ENCODE measurements at regions not wholly inside any gene's neighbourhood (a gene's known extent, or its start where the extent isn't known, plus 50 kb on each side); places are given as distances from the start of the nearest gene placed in this dataset.
"Not testable (repeated sequence)": the region's sequence is repeated elsewhere in the genome, so short reads cannot be mapped to it uniquely, and the experiment has no call there.

DNA sequence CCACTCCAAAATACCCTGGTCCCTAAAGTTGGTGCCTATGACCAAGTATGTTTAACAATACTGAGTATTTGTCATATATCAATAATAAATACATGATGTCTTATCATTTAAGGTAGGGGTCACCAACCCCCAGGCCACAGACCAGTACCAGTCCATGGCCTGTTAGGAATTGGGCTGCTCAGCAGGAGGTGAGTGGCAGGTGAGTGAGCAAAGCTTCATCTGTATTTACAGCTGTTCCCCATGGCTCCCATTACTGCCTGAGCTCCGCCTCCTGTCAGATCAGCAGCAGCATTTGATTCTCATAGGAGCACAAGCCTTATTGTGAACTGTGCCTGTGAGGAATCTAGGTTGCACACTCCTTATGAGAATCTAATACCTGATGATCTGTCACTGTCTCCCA, 126.2 kb downstream of the HNRNPD start:
- DNase-seq (ENCODE audit: low spot score) = no peak

DNA sequence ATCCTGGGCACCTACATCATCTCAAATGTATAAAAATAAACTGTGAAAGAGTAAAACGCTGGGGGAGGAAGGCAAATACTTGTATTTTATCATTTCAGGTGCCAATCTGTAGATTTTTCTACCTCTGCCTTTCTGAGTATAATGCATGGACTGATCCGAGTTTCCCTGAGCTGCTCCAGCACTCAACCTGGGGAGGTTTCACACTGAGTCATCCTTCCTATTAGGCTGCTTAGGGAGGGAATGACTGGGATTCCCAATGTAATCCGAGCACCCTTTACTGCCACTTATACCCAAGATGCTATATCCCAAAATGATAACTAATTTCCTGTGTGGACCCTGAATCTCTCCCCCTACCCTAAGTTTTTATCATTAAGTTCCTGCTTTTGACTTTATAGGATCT, 126.6 kb downstream of the HNRNPD start:
- no peak for DNase-seq (ENCODE audit: low spot score)

DNA sequence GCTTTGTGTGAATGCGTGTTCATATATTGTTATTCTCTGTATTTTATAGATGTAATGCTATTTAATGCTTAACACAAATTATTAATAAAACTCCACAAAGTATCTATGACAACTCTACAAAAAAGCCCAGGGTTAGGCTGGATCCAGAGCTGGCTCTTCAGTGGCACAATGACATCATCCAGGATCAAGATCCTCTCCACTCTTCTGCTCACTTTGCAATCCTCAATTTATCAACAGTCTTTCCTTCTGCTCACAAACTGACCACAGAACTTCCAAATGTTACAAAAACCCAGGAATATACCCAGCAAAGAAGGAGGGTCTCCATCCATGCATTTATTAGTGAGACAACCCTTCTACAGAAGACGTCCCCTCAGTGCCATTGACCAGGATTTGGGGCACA, 132.3 kb downstream of the HNRNPD start:
- DNase-seq (ENCODE audit: low spot score) = no peak

DNA sequence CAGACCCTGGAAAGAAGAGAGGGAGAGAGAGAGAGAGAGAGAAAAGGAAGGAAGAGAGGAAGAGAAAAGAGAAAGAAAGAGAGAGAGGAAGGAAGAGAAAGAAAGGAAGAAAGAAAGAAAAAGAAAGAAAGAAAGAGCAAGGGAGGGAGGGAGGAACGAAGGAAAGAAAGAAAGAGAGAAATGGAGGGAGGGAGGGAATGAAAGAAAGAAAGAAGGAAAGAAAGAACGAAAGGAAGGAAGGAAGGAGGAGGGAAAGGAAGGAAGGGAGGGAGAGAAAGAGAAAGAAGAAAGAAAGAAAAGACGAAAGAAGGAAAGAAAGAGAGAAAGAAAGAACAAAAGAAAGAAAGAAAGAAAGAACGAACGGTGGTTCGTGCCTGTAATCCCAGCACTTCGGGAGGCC, 133.4 kb downstream of the HNRNPD start:
- DNase-seq (ENCODE audit: low spot score) = no peak

DNA sequence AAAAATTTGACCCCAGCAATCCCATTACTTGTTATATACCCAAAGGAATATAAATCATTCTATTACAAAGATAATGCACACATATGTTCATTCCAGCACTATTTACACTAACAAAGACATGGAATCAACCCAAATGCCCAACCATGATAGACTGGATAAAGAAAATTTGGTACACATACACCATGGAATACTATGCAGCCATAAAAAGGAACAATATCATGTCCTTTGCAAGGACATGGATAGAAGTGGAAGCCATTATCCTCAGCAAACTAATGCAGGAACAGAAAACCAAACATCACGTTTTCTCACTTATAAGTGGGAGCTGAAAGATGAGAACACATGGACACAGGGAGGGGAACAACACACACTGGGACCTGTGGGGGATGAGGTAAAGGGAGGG, 136.6 kb downstream of the HNRNPD start:
- not testable (repeated sequence) for DNase-seq (ENCODE audit: low spot score)

DNA sequence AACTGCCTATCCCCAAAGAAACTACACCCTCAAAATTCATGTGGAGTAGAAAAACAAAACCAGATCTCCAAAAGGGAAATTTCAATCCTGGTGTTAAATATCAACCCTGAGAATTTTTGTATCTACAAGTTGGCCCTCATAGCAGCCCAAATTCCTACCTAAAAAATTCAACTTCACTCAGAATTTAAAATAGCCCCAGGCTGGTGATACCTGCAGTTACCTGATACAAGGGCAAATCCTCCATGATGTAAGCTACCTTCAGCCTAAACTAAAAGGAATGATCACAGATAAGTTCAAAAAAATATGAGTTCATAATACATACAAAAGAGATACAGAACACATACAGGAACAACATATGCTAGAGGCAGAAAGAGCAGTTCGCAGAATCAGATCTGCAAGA, 138.4 kb downstream of the HNRNPD start:
- DNase-seq (ENCODE audit: low spot score) = no peak

DNA sequence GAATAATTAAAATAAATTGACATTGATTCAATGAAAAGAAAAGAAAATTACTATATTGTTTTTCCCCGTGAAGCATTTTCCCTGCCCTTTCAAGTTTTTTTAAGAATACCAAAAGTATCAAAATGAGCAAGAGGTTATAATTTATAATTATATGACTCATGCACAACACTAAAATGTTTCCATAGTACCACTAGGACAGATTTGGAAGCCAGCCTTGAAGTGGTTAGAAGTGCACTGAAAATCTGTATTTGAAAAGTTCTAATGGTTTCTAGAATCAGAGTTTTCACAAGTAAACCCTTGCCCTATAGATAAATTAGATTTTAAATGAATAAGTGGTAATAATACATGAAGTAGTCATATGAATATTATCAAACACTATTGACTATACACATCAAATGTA, 140.9 kb downstream of the HNRNPD start:
- DNase-seq (ENCODE audit: low spot score) = no peak

DNA sequence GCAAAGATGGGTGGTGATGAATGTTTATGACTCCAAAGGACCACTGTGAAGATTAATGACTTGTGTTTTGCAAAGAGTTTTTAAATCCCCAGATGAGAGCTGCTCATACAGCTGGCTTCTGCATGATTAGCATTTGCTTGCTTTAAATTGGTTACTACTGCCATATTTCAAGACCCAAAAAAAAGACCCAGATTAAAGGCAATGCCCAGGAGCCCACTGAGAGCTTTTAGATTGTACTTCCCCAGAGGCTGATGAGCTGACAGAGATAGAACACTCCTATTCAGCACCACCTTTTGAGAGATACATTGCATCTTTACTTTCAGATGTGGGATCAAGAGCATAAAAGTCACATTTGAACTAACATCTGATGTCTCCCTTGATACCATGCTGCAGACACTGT, 142.0 kb downstream of the HNRNPD start:
- no peak for DNase-seq (ENCODE audit: low spot score)

DNA sequence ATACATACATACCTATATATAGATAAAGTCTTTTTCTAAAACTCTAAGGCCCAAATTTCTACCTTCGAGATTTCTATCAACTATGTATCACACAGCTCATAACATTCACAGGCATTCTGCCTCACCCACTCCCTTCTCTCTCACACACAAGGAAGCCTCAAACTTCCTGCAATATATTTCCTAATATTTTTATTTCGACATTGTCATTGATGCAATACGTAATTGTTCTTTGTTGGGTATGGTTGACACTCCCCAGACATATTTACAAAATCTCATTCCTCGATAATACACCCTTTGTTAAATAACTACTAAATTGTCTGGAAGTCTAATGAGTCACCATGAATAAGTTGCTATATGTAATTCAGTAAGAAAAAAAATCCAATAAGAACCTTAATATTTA, 143.5 kb downstream of the HNRNPD start:
- DNase-seq (ENCODE audit: low spot score) = no peak

DNA sequence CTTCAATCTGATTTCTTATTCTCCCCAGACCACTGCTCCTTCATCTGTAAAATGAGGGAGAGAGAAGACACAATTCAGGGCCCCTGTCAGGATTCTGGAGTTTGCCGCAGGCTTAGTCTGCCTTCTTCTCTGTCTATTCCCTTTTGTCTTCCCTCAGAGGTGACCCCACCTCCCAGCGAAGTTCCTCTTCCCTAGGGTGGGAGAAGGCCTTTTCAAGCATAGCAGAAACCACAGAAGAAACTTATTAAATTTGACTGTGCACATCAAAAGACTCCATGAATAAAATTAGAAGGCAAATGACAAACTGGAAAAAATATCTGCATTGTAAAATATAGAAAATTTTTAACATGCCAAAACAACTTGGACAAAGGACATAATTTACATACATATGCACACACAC, 148.8 kb downstream of the HNRNPD start:
- DNase-seq (ENCODE audit: low spot score) = no peak

DNA sequence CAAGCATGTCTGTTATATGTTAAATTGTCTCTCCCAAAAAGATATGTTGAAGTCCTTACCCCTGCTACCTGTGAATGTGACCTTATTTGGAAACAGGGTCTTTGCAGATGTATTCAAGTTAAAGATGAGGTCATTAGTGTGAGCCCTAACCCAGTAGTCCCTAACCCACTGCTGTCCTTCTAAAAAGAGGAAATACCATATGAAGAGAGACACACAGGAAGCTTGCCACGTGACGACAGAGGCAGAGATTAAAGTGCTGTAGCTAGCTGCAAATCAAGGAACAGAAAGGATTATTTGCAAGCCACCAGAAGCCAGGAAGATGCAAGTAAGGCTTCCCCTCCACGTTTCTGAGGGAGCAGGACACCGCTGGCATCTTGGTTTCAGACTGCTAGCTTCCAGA, 150.1 kb downstream of the HNRNPD start:
- peak; percentile 80 for DNase-seq (ENCODE audit: low spot score)

DNA sequence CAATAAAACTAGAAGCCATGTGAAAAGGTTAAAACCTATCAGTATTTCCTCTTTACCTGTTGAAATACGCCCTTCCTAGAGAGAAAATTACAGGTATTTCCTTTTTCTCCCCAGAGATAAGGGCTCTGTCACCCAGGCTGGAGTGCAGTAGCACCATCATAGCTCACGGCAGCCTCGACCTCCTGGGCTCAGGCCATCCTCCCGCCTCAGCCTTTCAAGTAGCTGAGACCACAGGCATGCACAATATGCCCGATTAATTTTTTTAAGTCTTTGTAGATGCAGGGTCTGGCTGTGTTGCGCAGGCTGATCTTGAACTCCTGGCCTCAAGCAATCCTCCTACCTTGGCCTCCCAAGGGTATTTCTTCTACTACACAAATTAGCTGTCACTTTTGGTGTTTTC, 154.4 kb downstream of the HNRNPD start:
- no peak for DNase-seq (ENCODE audit: low spot score)

DNA sequence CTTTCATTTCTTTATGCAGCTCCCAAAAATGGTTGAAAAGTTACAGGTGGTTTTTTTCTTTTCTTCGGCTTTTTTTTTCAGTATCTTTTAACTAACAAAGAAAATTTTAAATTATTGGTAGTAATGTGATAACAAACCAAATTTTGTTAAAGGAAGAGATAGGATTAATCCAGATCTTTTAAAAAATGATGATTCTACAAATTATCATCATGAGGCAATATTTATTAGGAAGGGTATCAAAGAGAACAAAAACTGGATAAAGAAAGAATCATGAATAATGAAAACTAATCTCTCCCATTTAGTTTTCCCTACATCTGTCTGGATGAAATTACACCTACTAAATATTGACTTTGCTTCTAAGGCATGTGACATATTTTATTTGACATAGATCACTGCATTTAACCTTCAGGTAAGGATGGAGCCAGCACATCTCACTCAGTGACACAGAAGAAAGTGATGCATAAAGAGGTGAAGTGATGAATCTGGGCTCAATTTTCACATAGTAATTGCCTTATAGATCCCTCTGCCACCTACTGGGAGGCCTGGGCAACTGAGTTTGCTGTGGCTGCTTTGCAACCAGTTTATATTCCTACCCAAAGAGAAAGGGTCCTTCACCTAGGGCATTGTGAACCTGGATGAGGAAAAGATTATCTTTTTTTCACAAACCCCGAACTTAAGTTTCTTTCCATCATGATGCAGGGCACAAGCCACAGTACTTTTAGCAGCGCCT, 155.6 kb downstream of the HNRNPD start:
- peak; percentile 12 for DNase-seq (ENCODE audit: low spot score)

DNA sequence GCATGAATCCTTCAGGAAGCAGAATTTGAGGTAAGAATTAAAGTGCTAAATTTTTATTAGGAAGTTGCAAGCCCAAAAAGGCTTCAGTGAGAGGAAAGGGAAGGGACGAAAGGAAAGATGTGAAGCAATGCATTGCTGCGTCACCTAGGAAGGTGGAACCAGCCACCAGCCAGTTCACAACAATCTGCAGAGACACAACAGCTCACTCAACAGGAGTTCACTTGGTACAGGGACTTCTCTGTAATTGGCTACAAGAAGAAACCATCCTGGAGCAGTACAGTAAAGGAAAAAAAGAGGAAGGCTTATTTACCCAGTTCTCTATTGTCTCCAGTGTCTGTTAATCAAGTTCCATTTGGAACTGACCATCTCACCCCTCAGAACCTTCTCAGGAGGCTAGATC, 157.6 kb downstream of the HNRNPD start:
- no peak for DNase-seq (ENCODE audit: low spot score)

DNA sequence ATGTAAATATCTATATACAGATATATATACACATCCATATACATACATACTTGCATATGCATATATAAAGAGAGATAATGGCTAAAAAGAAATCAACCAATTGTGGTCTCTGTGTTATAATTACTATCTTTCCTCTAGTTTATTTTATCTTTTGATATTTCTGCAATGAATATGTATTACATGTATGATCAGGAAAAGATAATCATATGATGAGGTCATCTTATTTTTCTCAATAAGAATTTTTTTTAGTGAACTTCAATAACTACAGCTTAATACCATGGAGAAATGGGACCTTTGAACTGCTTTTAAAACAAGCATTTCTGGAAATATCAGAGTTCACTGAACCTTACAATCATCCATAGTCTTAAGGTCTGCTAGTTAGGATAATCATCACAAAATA, 158.0 kb downstream of the HNRNPD start:
- DNase-seq (ENCODE audit: low spot score) = no peak

DNA sequence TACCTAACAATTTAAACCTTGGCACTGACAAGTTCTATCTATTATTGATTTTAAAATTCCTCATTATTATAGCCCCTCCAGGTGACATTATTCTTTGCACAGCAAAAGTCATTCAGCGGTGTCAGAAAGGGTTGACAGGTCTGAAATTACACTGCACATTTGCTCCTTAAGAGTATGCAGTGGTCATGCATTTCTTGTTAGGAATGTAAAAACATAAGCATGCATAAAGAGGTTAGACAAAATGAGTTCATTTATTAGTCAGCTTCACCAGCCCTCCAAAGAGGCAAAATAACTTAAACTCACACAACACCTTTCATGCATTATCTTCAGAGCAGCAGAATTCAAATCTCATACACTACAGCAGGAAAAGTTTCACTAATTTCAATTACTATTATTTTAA, 158.8 kb downstream of the HNRNPD start:
- no peak for DNase-seq (ENCODE audit: low spot score)

DNA sequence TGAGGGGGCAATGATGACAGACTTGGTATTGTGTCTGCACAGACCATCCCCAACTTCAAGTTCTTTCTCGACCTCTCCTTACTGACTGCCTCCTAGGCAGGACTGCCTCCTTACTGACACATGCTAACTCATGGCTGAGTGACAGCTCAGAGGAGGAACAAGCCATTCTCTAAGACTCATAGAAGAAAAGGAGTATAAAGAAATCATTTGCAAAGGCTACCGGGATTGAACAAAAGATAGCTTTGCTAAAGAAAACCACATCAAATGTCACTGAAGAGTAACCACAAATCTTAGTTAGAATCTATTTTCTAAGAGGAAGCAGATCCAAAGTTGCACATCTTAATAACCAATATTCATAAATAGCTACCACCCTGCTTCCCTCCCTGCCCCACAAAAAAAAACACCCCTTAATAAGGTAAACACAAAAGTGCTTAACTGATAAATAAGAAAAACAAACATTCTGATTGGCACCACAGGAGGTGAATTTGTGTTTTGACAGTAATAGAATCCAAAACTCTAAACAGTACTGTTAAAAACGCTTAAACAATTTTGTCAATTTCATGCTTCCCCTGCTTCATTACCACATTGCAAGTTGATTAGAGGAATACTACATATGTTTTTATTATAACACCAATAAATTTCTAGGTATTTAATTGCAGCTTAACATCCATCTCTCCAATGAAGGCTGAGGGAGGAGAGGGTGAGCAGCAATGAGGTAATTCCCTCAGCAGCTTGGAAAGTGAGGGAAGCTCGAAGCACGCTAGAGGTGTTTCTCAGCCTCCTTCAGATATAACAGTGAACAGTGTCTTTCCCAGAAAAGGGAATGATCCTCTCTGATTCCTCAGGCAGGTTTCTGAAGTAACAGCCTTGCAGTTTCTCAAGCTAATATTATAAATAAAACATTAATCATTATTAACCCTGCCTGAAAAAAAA, 160.0 kb downstream of the HNRNPD start:
- DNase-seq (ENCODE audit: low spot score) = no peak

DNA sequence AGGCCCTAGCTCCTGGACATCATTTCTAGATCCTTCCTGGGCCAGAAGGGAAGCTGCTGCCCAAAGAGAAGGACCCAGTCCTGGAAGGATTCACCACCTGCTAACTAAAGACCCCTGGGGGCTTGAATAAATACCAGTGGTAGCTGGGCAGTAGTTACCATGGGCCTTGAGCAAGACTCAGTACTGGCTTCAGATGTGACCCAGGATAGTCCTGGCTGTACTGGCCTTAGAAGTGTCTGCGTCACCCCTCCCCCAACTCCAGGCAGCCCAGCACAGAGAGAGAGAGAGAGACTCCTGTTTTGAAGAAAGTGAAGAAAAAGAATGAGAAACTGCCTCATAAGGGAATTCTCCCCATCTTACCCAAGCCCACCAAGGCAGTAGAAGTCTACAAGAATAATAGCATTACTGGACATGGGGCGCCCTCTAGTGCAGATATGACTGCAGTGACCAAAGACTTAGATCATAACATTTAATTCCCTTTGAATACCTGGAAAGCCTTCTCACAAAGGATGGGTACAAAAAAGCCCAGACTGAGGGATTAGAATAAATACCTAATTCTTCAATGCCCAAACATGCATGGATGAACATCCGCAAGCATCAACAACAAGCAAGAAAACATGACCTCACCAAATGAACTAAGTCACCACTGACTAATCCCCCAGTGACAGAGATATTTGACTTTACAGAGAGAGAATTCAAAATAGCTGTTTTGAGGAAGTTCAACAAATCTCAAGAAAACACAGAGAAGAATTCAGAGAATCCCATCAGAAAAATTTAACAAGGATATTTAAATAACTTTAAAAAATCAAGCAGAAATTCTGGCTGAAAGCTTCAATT, 171.8 kb downstream of the HNRNPD start:
- DNase-seq (ENCODE audit: low spot score) = peak; percentile 44

DNA sequence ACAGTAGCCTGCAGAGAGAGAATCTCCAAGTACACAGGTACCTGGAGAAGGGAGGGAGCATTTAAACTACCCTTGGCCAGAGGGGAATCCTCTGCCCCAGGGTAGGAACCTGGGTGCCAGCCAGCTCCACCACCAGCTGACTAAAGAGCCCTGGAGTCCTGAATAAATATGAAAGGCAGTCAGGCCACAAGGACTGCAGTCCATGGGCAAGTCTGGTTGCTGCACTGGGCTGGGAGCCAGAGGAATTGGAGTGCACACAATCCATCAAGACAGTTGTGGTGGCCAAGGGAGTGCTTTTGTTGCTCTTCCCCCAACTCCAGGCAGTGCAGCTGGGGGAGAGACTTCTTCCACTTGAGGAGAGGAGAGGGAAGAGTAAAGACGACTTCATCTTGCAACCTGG, 172.5 kb downstream of the HNRNPD start:
- DNase-seq (ENCODE audit: low spot score) = no peak

DNA sequence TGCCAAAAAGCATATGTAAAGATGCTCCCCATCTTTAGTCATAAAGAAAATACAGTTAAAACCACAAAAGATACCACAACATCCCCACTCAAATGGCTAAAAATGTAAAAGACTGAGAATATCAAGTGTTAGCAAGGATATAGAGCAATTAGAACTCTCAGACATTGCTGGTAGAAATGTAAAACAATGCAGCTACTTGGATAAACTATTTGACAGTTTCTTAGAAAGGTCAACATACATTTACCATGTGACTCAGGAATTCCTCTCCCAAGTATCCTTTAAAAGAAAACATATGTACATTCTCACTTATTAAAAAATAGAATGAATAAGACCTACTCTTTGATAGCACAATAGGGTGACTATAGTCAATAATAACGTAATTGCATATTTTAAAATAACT, 173.7 kb downstream of the HNRNPD start:
- no peak for DNase-seq (ENCODE audit: low spot score)

DNA sequence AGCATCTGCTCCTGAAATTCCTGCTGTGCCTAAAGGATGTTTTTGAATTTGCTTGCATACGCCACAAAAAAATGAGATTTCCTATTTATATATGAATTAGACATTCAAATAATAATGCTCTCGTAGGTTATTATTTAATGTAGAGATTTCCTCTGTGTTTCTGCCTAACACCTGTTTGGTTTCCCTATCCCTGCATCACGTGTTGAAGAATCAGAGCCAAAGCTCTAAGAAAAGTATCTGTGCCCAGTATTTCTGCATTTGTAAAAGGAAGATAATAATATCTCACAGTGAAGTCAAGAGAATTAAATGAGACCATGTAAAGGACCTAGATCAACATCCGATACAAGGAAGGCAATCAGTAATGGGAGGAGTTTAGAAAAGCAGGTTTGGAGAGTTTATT, 179.5 kb downstream of the HNRNPD start:
- DNase-seq (ENCODE audit: low spot score) = no peak

DNA sequence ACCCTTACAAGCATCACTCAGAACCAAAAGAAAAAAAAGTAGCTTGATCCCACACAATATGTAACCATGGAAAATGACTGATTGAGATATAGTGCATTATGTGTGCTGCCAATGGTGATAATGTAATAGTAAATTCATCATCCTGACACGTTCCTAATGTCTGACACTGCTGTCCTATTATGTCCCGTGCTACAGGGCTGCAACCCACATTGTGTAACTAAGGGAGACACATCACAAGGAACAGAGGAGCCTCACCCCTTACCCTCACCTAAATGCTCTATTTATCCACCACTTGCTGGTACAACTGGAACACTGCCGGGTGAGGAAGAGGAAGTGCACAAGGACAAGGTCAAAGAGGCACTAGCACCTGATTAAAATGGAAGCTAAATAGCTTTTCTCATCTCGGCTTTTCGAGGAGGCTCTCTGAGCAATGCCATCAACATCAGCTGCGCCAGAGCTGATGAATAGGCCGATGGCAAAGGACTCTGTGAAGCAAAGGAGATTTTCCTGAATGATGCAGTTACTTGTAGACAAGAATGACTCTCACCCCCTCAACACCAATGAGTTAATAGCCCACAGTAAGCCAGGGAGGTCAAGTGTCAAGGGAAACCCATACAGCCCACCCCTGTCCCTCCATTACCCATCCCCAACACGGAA, 181.6 kb downstream of the HNRNPD start:
- no peak for DNase-seq (ENCODE audit: low spot score)

Measured in pons (tissue), 1 donor.